ENCODE measurements at regions not wholly inside any gene's neighbourhood (a gene's known extent, or its start where the extent isn't known, plus 50 kb on each side); places are given as distances from the start of the nearest gene placed in this dataset.

- TF ChIP-seq EZH2 (IDR thresholded peaks at IDR 0.05; ENCODE audit: insufficient read depth, low read length) (no peak), CTCF (IDR thresholded peaks at IDR 0.05; ENCODE audit: insufficient read depth, low read depth, low read length) (no peak)
Measured at GRCh38 chr10:36577126-36577525, 548.3 kb upstream of the ANKRD30A start.

All from astrocyte (in vitro differentiated cells and primary cell).